HG03565 (cell line): ENCODE measurements at regions not wholly inside any gene's neighbourhood (a gene's known extent, or its start where the extent isn't known, plus 50 kb on each side); places are given as distances from the start of the nearest gene placed in this dataset.
"Not testable (repeated sequence)": the region's sequence is repeated elsewhere in the genome, so short reads cannot be mapped to it uniquely, and the experiment has no call there.

Experiments
- ATAC-seq: cut with Tn5 transposase; IDR thresholded peaks from one replicate; pipeline ENCODE4 v1.9.1; 2021; ENCODE audit warnings: mild to moderate bottlenecking, moderate library complexity; ENCODE audit not compliant: unreplicated experiment

- ATAC-seq = no peak
Observed at GRCh38 chr4:125573786-125574185, 259.0 kb downstream of the FAT4 start.

DNA sequence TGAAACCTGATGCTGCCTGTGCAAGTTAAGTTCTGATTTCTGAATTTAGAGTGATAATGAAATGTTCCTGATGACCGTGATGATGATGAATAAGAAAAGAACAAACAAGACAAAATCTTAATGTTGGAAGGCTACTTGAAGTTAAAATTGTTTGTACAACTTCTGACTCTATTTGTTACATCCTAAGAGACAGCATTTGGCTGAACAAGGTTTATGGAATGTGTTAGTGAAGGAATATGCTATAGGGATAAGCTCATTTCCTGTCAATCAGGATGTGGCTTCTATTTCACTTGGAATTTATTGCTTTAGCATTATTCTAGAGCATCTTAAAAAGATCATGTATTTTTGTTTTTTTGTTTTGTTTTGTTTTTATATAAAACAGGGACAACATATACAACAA is 267.5 kb downstream of the FAT4 start:
- no peak for ATAC-seq

GRCh38 chr4:125590158-125590557 is 275.4 kb downstream of the FAT4 start:
- ATAC-seq = no peak

GRCh38 chr4:125591290-125591689 is 276.5 kb downstream of the FAT4 start:
- ATAC-seq = no peak

- no peak for ATAC-seq
Observed at GRCh38 chr4:125594056-125594602, 279.4 kb downstream of the FAT4 start.

- not testable (repeated sequence) for ATAC-seq
Observed at GRCh38 chr4:125605926-125606325, 291.2 kb downstream of the FAT4 start.

DNA sequence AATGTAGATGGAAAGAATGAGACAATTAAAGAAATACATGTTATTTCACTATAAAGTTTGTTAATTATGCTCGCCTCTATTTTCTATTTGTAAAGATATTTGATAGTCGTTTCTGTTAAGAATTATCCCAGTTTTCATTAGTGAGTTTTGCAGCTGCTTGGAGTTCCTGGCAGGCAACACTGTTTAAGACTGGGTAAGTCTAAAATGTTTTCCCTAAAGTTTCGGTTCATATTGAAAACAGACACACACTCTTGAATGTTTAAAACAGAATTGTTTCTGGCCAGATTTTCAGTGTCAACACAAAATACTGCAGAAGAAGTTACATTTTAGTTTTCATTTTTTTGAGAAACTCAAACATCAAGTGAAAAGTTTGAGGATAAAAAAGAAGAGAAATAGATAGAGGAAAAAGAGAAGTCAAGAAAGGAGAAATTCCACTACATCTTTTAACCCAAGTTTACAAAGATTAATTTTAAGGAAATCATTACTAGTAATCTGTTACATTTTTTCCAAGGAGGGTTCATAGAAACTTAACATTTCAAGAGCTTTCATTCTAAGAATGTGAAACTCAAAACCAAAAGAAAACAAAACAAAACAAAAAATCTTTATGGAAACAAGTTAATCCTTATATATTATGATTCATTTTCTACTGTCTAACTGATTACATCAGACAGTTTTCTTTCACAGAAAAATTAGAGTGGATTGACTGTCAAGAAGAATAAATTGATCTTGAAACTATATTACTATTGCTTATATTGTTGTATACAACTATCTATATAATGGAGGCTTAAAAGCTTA is 305.5 kb downstream of the FAT4 start:
- ATAC-seq = no peak

GRCh38 chr4:125624951-125625350 is 310.2 kb downstream of the FAT4 start:
- ATAC-seq = no peak

DNA sequence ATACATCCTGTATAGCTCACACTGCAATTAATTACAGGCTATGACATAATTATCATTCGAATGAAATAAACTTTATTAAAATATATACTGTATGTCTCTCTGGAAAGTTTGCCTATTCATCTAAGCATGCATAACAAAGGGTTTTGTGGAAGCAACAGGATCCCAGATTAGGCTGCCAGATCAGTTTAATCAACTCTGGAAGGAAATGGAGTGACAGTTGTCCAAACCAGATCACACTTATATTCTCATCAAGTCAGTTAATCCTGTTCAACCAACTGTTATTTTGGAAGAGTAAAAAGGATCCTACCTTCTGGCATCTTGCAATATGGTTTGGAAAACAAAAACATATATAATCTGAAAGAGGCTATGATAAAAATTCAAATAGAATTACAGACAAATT is 312.2 kb downstream of the FAT4 start:
- no peak for ATAC-seq

DNA sequence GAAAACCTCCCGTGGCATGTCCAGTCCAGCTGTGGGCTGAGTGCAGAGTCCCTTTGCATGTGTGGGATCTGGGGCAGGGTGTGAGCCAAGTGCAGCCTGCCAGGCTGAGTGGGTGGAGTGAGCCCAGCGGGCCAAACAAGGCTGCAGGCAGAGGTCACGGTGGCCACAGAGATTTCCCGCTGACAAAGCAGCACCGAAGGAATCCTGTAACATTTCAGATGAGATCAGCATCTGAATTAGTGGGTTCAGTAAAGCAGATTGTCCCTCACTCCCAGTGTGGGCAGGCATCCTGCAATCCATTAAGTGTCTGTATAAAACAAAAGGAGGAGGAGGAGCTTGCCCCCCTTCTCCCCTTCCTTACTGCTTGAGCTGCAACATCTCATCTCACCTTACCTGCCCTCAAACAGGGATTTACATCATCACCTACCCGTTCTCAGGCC is 324.4 kb downstream of the FAT4 start:
- no peak for ATAC-seq

DNA sequence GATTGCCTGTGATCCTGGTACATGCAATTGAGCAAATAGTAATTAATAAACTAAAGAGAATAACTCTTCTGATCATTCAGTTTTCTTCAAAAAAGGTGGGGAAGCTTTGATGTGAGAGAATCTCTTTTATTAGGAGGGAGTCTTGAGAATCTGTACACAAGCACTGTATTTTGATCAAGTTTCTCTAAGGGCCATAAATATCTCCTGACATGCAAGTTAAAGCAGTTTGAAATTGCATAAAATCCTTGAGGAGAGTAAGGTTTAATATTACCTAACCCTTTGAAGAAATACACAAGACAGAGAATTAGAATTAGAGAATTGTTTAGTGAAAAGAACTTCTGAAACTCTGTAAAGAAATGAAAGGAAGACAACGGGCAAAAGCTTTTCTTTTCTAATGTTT is 326.9 kb downstream of the FAT4 start:
- no peak for ATAC-seq

DNA sequence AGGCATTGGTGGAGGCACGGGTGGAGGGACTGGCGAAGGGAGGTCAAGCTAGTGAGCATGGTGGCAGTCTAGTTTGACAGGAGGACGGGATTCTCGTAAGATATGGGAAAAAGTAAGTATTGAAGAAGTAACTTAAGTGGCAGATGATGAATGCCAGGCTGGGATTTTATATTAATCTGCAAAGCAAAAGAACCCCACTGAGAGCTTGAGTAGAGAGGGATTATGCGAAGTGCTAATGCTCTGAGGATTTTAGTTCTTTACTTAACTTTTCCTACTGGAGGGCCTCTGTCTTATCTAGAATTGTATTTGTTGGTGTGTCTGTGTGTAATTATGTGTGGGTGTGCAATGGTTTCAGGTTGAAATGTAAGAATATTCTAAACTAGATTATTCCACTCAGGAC is 327.9 kb downstream of the FAT4 start:
- ATAC-seq = no peak

GRCh38 chr4:125649452-125649851 is 334.7 kb downstream of the FAT4 start:
- ATAC-seq = no peak

DNA sequence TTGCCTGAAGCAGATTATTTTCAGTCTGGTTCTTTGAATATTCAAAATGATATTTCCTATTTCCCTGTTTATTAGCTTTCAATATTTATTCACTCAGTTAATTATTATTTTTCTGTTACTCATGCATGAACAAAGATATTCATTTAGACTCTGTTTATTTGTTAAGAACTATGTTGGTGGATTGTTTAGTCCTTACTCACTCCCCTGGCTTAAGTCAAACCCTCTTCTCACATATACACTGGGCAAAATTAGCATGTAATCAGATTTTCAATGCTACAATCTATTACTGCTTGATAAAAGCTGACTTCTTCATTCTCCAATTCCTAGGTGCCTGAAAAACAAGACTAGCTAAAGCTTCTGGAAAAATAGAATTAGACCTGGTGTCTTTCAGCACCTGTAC is 335.8 kb downstream of the FAT4 start:
- ATAC-seq = no peak

DNA sequence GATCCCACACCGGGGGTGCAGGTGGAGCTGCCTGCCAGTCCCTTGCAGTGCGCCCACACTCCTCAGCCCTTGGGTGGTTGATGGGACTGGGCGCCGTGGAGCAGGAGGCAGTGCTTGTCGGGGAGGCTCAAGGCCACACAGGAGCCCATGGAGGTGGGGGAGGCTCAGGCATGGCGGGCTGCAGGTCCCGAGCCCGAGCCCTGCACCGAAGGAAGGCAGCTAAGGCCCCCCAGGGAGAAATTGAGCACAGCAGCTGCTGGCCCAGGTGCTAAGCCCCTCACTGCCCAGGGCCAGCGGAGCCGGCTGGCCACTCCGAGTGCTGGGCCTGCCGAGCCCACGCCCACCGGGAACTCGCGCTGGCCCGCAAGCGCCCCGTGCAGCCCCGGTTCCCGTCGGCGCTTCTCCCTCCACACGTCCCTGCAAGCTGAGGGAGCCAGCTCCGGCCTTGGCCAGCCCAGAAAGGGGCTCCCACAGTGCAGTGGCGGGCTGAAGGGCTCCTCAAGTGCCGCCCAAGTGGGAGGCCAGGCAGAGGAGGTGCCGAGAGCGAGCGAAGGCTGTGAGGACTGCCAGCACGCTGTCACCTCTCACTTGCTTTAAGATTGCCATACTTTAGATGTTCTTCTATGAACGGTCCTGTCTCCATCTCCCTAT is 337.1 kb downstream of the FAT4 start:
- not testable (repeated sequence) for ATAC-seq

DNA sequence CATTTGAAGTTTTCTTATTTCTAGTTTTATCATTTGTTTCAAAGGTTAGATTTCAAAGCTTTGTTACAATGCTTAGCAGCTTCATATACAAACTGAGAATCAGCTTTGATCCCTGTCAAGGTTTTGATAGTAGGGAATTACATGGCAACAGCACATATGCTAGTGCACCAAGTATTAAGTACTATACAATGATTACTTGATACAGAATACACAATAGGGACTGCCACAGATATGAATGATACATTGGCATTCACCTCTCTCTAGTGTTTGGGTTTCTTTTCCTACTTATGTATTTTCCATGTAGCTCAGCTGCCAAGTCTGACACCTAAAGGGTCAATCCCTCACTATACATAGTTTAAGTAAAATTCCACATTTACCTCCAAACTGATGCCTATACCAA is 344.0 kb downstream of the FAT4 start:
- no peak for ATAC-seq

GRCh38 chr4:125663896-125664767 is 349.4 kb downstream of the FAT4 start:
- ATAC-seq = no peak

DNA sequence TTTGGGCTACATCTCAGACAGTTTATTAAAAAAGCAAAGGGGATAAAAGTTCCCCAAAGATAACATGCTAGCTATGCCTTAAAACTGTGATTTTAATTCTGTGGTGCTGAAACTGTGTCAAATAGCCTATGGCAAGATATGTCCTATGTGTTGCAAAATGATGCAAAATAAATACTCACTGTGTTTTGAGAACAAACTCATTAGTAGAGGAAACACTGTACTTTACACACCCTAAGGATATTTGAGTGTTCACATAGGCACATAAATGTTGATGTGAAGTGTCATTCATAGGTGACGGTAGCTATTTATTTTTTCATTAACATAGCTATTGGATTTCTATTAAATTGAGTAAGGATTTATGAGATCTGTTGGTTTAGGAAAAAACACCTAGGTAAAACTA is 351.9 kb downstream of the FAT4 start:
- no peak for ATAC-seq

DNA sequence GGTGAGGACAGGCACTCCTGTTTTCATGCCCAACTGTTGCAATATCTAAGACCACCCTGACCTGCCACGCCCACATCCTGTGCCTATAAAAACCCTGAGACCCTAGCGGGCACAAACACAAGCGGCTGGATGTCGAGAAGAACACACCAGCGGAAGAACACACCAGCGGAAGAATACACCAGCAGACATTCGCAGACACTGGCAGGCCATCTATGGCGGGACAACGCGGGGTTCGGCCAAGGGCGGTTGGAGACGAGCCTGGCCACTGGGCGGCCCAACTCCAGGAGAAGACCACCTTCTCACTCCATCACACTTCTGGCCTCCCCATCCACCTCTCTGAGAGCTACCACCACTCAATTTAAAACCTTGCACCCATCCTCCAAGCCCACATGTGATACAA is 361.4 kb downstream of the FAT4 start:
- no peak for ATAC-seq

DNA sequence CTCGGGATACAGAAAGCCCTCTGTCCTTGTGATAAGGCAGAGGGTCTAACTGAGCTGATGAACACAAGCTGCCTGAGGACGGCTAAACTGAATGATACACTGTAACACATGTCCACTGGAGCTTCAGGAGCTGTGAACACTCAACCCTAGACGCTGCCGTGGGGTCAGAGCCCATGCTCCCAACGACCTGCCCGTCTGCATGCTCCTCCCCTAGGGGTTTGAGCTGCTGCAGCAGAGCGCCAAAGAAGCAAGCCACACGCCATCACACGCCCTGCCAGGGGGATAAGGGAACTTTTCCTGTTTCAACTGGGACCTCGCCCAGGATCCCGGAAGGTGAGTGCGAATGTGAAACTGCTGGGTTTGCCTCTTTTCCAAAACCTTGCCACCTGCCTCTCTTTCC is 361.8 kb downstream of the FAT4 start:
- ATAC-seq = no peak

- ATAC-seq = no peak
Observed at GRCh38 chr4:125677665-125678307, 363.0 kb downstream of the FAT4 start.
